ENCODE measurements at regions not wholly inside any gene's neighbourhood (a gene's known extent, or its start where the extent isn't known, plus 50 kb on each side); places are given as distances from the start of the nearest gene placed in this dataset.

- no peak for TF ChIP-seq SUZ12 (IDR thresholded peaks at IDR 0.05)
- no peak for TF ChIP-seq L3MBTL2 (conservative IDR thresholded peaks at IDR 0.05)
- no peak for TF ChIP-seq TARDBP (IDR thresholded peaks at IDR 0.05)
- TF ChIP-seq FOXM1 (IDR thresholded peaks at IDR 0.05; ENCODE audit: borderline replicate concordance) = no peak
- no peak for TF ChIP-seq PKNOX1 (IDR thresholded peaks at IDR 0.05)
These were observed 377.9 kb upstream of the SEMA3C start for GRCh38 chr7:81296726-81297125.

All from HEK293T (cell line).